CD4-positive, alpha-beta T cell treated with Interleukin-6 at 100 ng/mL for 8 hours (primary cell): ENCODE measurements at regions not wholly inside any gene's neighbourhood (a gene's known extent, or its start where the extent isn't known, plus 50 kb on each side); places are given as distances from the start of the nearest gene placed in this dataset.
"Not testable (repeated sequence)": the region's sequence is repeated elsewhere in the genome, so short reads cannot be mapped to it uniquely, and the experiment has no call there.

Experiments
- DNase-seq: peaks from one replicate; pipeline ENCODE4 v3.0.0-alpha.2; 2020; ENCODE audit warnings: mixed read lengths, low spot score

- DNase-seq, result no peak
These were observed 439.4 kb upstream of the PFKP start for GRCh38 chr10:2627969-2628368.

- no peak for DNase-seq
These were observed 442.3 kb upstream of the PFKP start for GRCh38 chr10:2625094-2625493.

- DNase-seq, result no peak
These were observed 443.6 kb upstream of the PFKP start for GRCh38 chr10:2623675-2624274.

GRCh38 chr10:2620827-2621521 is 446.4 kb upstream of the PFKP start:
- no peak for DNase-seq

GRCh38 chr10:2619916-2620315 is 447.4 kb upstream of the PFKP start:
- DNase-seq, result no peak

GRCh38 chr10:2619472-2619871 is 447.9 kb upstream of the PFKP start:
- no peak for DNase-seq

GRCh38 chr10:2618690-2619089 is 448.7 kb upstream of the PFKP start:
- no peak for DNase-seq

GRCh38 chr10:2616215-2616614 is 451.1 kb upstream of the PFKP start:
- no peak for DNase-seq

GRCh38 chr10:2611603-2612002 is 455.7 kb upstream of the PFKP start:
- DNase-seq, result no peak

GRCh38 chr10:2610946-2611345 is 456.4 kb upstream of the PFKP start:
- DNase-seq, result no peak

- no peak for DNase-seq
These were observed 462.5 kb upstream of the PFKP start for GRCh38 chr10:2604891-2605290.

GRCh38 chr10:2599571-2599970 is 467.8 kb upstream of the PFKP start:
- no peak for DNase-seq

GRCh38 chr10:2592360-2593160 is 474.8 kb upstream of the PFKP start:
- no peak for DNase-seq

GRCh38 chr10:2589196-2589595 is 478.2 kb upstream of the PFKP start:
- DNase-seq, result no peak

- DNase-seq, result no peak
These were observed 483.0 kb upstream of the PFKP start for GRCh38 chr10:2584385-2584784.

- no peak for DNase-seq
These were observed 490.5 kb upstream of the PFKP start for GRCh38 chr10:2576892-2577291.

GRCh38 chr10:2575460-2575859 is 491.9 kb upstream of the PFKP start:
- no peak for DNase-seq

GRCh38 chr10:2572611-2573010 is 494.7 kb upstream of the PFKP start:
- DNase-seq, result no peak

GRCh38 chr10:2556883-2557282 is 510.5 kb upstream of the PFKP start:
- DNase-seq, result no peak

- DNase-seq, result no peak
These were observed 519.3 kb upstream of the PFKP start for GRCh38 chr10:2548071-2548470.

- DNase-seq, result no peak
These were observed 519.7 kb upstream of the PFKP start for GRCh38 chr10:2547606-2548005.

- not testable (repeated sequence) for DNase-seq
These were observed 520.5 kb upstream of the PFKP start for GRCh38 chr10:2546894-2547293.

- DNase-seq, result no peak
These were observed 523.4 kb upstream of the PFKP start for GRCh38 chr10:2543974-2544373.
